C4-2B (cell line): ENCODE measurements at regions not wholly inside any gene's neighbourhood (a gene's known extent, or its start where the extent isn't known, plus 50 kb on each side); places are given as distances from the start of the nearest gene placed in this dataset.

ENCODE experiments used
- CTCF ChIP-seq: fragments of 450-650 bp; conservative IDR thresholded peaks from 2 replicates; pipeline ENCODE4 v1.5.1; 2017; ENCODE audit warnings: mild to moderate bottlenecking
- ZFX ChIP-seq: fragments of 450-650 bp; IDR thresholded peaks from 2 replicates; pipeline ENCODE4 v1.6.1; 2017

DNA sequence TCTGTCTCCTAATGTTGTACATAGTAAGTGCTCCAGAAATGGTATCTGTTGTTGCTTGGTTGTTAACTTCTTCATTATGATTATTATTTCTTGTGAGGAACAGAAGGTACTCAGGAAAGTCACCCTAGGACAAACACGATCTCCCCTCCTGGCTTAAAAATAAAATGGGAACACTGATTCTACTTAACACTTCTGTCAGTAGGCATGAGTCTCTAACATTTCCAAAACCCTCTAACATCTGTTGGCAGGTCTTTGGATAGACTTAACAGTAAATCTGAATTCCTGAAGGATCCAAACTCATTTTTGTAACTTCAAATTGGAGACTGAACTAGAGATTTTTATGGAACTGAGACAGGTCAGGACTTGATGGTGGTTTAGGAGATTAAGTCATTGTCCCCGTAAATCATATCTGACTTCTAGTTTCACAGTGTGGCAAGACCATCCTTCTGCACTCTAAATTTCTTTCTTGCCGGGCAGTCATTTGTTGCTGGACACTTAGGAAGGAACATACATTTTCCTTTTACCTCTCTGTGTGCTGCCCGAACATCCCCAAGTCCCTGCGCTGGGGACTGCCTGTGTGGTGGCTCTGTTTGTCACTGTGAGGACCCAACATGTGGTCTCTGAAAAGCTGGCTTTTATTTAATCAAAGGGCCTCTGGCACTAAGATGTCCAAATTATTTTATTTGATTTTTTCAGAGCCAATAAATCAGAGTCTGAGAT is 149.9 kb downstream of the NPIPB5 start:
- TF ChIP-seq CTCF = no peak
- no peak for TF ChIP-seq ZFX
